WTC11 (cell line): ENCODE measurements at regions not wholly inside any gene's neighbourhood (a gene's known extent, or its start where the extent isn't known, plus 50 kb on each side); places are given as distances from the start of the nearest gene placed in this dataset.

Source experiments
- ATAC-seq: fragments of 200-7000 bp; cut with Tn5 transposase; 2 replicates; pipeline ENCODE4 v1.10.0; 2021; ENCODE audit warnings: mild to moderate bottlenecking, moderate library complexity
- CTCF ChIA-PET: fragments of 300-600 bp; sonication (Branson Sonifier 250); formaldehyde crosslinking; loops from one replicate; lab custom pipeline; 2021; ENCODE audit warnings: antibody characterized with exemption; lab: Charles Lee
- POLR2A ChIA-PET: fragments of 350-600 bp; sonication (Branson Sonifier 250); formaldehyde crosslinking; loops from one replicate; lab custom pipeline; 2021; ENCODE audit warnings: antibody characterized with exemption; lab: Charles Lee
- DNase-seq: peaks from one replicate; pipeline ENCODE4 v3.0.0; 2021; ENCODE audit warnings: low spot score
- H3K27ac Mint-ChIP-seq: 2 replicates; pipeline ENCODE4 v1.8.0; 2021; ENCODE audit warnings: mixed read lengths
- H3K27me3 Mint-ChIP-seq: 2 replicates; pipeline ENCODE4 v1.8.0; 2021; ENCODE audit warnings: low read depth, mild to moderate bottlenecking, moderate library complexity, mixed read lengths
- H3K36me3 Mint-ChIP-seq: 2 replicates; pipeline ENCODE4 v1.8.0; 2021; ENCODE audit warnings: mixed read lengths
- H3K4me1 Mint-ChIP-seq: 2 replicates; pipeline ENCODE4 v1.8.0; 2022; ENCODE audit warnings: mixed read lengths
- H3K4me3 Mint-ChIP-seq: 2 replicates; pipeline ENCODE4 v1.8.0; 2021; ENCODE audit warnings: mild to moderate bottlenecking, moderate library complexity, mixed read lengths
- H3K9me3 Mint-ChIP-seq: 2 replicates; pipeline ENCODE4 v1.8.0; 2021; ENCODE audit warnings: mixed read lengths
- AR ChIP-seq: fragments of 250-450 bp; sonication (Bioruptor Pico); IDR thresholded peaks from 2 replicates; pipeline ENCODE4 v1.9.0; 2021; ENCODE audit warnings: mild to moderate bottlenecking
- ATF3 ChIP-seq: sonication (generic); formaldehyde crosslinking; conservative IDR thresholded peaks from 2 replicates; pipeline ENCODE4 v1.8.1; 2022; ENCODE audit warnings: mild to moderate bottlenecking, missing genetic modification reagents
- ATF6 ChIP-seq: sonication (generic); formaldehyde crosslinking; IDR thresholded peaks from 2 replicates; pipeline ENCODE4 v1.8.1; 2023; ENCODE audit warnings: mild to moderate bottlenecking, missing genetic modification reagents
- CBFB ChIP-seq: sonication (generic); formaldehyde crosslinking; IDR thresholded peaks from 2 replicates; pipeline ENCODE4 v1.8.1; 2022; ENCODE audit warnings: mild to moderate bottlenecking, low read depth, missing genetic modification reagents
- GRHL2 ChIP-seq: fragments of 250-450 bp; sonication (Bioruptor Pico); IDR thresholded peaks from 2 replicates; pipeline ENCODE4 v1.8.0; 2022; ENCODE audit warnings: mild to moderate bottlenecking, moderate library complexity; ENCODE audit not compliant: insufficient replicate concordance, severe bottlenecking
- KAT7 ChIP-seq: sonication (generic); formaldehyde crosslinking; IDR thresholded peaks from 2 replicates; pipeline ENCODE4 v1.8.1; 2023; ENCODE audit warnings: missing genetic modification reagents, mild to moderate bottlenecking, borderline replicate concordance
- MXD4 ChIP-seq: fragments of 250-450 bp; sonication (Bioruptor Pico); IDR thresholded peaks from 2 replicates; pipeline ENCODE4 v1.8.0; 2021; ENCODE audit warnings: mild to moderate bottlenecking, moderate library complexity, borderline replicate concordance
- PRDM15 ChIP-seq: sonication (generic); formaldehyde crosslinking; IDR thresholded peaks from 2 replicates; pipeline ENCODE4 v1.8.0; 2022; ENCODE audit warnings: missing genetic modification reagents
- PREB ChIP-seq: sonication (generic); formaldehyde crosslinking; IDR thresholded peaks from 2 replicates; pipeline ENCODE4 v1.8.1; 2022; ENCODE audit warnings: mild to moderate bottlenecking, missing genetic modification reagents, moderate library complexity, borderline replicate concordance
- SMAD4 ChIP-seq: sonication (generic); formaldehyde crosslinking; IDR thresholded peaks from 2 replicates; pipeline ENCODE4 v1.8.0; 2022; ENCODE audit warnings: mild to moderate bottlenecking, missing genetic modification reagents
- SP1 ChIP-seq: sonication (generic); formaldehyde crosslinking; conservative IDR thresholded peaks from 2 replicates; pipeline ENCODE4 v1.8.1; 2022; ENCODE audit warnings: missing genetic modification reagents
- TEAD1 ChIP-seq: sonication (generic); formaldehyde crosslinking; IDR thresholded peaks from 2 replicates; pipeline ENCODE4 v1.8.0; 2022; ENCODE audit warnings: mild to moderate bottlenecking, missing genetic modification reagents
- ZNF281 ChIP-seq: sonication (generic); formaldehyde crosslinking; IDR thresholded peaks from 2 replicates; pipeline ENCODE4 v1.8.0; 2023; ENCODE audit warnings: mild to moderate bottlenecking, missing genetic modification reagents
- ZNF425 ChIP-seq: fragments of 250-450 bp; sonication (Bioruptor Pico); conservative IDR thresholded peaks from 2 replicates; pipeline ENCODE4 v1.9.0; 2021; ENCODE audit warnings: mild to moderate bottlenecking

- TF ChIP-seq ATF3 (CRISPR knock-in tag): no peak
- no peak for TF ChIP-seq CBFB (CRISPR knock-in tag)
Measured at GRCh38 chr3:152517502-152517901, 248.8 kb downstream of the MBNL1 start (continued).

GRCh38 chr3:152518346-152518745 lies 249.6 kb downstream of the MBNL1 start:
- ATAC-seq: peak; percentile 31
- TF ChIP-seq ZNF425 (no peak), SMAD4 (CRISPR knock-in tag) (no peak)
- Mint-ChIP-seq H3K4me1 (peaks cover 34% of the 10 kb centered on the region), H3K36me3 (no peaks in the 10 kb centered on the region), H3K27me3 (no peaks in the 10 kb centered on the region), H3K27ac (no peak overlapping the region; the same call in 1 of the 2 replicates), H3K4me3 (no peak overlapping the region), H3K9me3 (no peaks in the 10 kb centered on the region)
- no peak for DNase-seq
- ChIA-PET CTCF (interaction anchor here (0.6 kb wide), 1 partner anchor 208 kb away, joined by 7 read pairs; no protein-coding TSS in a partner anchor), POLR2A (no interaction called here)

- no peak overlapping the region for H3K4me3 Mint-ChIP-seq
- DNase-seq (no peak), ATAC-seq (no peak)
- POLR2A ChIA-PET: no interaction called here
- no peaks in the 10 kb centered on the region for H3K36me3 Mint-ChIP-seq
- H3K27ac Mint-ChIP-seq: no peak overlapping the region
- peaks cover 34% of the 10 kb centered on the region for H3K4me1 Mint-ChIP-seq
- TF ChIP-seq AR (CRISPR knock-in tag): no peak
- no peaks in the 10 kb centered on the region for H3K9me3 Mint-ChIP-seq
- CTCF ChIA-PET: interaction anchor here (0.7 kb wide), 1 partner anchor 734 kb away, joined by 4 read pairs; no protein-coding TSS in a partner anchor
- H3K27me3 Mint-ChIP-seq: no peaks in the 10 kb centered on the region
Measured at GRCh38 chr3:152519376-152519775, 250.6 kb downstream of the MBNL1 start.

GRCh38 chr3:152522036-152522435 lies 253.3 kb downstream of the MBNL1 start:
- Mint-ChIP-seq H3K27me3 (no peaks in the 10 kb centered on the region), H3K27ac (no peak overlapping the region), H3K4me3 (no peak overlapping the region), H3K4me1 (peaks cover 17% of the 10 kb centered on the region), H3K36me3 (no peaks in the 10 kb centered on the region), H3K9me3 (no peaks in the 10 kb centered on the region)
- ATAC-seq: no peak
- ChIA-PET CTCF (no interaction called here), POLR2A (no interaction called here)
- DNase-seq: no peak
- TF ChIP-seq ZNF281 (CRISPR knock-in tag) (no peak), KAT7 (no peak), MXD4 (CRISPR knock-in tag) (no peak), TEAD1 (CRISPR knock-in tag) (no peak), SP1 (CRISPR knock-in tag) (no peak), PRDM15 (no peak), ATF6 (CRISPR knock-in tag) (no peak), GRHL2 (CRISPR knock-in tag) (no peak), PREB (no peak)
